ENCODE measurements at regions not wholly inside any gene's neighbourhood (a gene's known extent, or its start where the extent isn't known, plus 50 kb on each side); places are given as distances from the start of the nearest gene placed in this dataset.

DNA sequence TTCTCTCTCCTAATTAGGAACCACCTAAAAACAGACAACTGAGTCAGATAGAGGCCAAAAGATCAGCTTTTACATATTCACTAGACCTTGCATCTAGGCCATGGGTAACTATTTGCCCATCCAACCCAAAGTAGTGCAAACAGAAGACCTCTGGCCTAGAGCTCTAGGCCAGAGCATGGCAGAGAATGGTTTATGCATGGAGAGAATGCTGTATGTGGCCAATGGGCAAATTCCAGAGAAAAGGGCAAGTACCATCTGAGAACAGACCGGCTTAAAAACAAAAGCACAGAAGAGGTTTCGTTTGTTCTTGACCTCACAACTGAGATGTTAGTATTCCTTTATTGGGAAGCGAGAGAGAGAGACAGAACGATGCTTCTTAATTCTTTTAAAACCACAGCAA, 151.7 kb upstream of the RFX3 start:
- TF ChIP-seq EZH2 (IDR thresholded peaks at IDR 0.05; ENCODE audit: low read length, unreplicated experiment), result no peak
- no peak for TF ChIP-seq EZH2phosphoT487 (IDR thresholded peaks at IDR 0.05; ENCODE audit: borderline replicate concordance, low read length)

Data from PC-3 (cell line).